Left lung (tissue), 4 donors: ENCODE measurements at regions not wholly inside any gene's neighbourhood (a gene's known extent, or its start where the extent isn't known, plus 50 kb on each side); places are given as distances from the start of the nearest gene placed in this dataset.

Experiments used
- ATAC-seq: fragments of 200-7000 bp; cut with Tn5 transposase; one replicate; pipeline ENCODE4 v1.9.1; 2020; ENCODE audit warnings: moderate library complexity
- DNase-seq, 4 donors: peaks; one replicate each; pipeline ENCODE4 v3.0.0-alpha.2; 2013 to 2020
- H3K27ac ChIP-seq, 2 donors: fragments of 200-600 bp; sonication (generic) in 1 of 2; one replicate each; pipeline versions ENCODE4 v1.5.0 to v1.8.0; 2020 to 2021
- H3K27me3 ChIP-seq, 2 donors: fragments of 200-600 bp; sonication (generic) in 1 of 2; one replicate each; pipeline versions ENCODE4 v1.5.0 to v1.8.0; 2020 to 2021
- H3K36me3 ChIP-seq, 2 donors: fragments of 200-600 bp; sonication (generic) in 1 of 2; one replicate each; pipeline versions ENCODE4 v1.5.0 to v1.8.0; 2020 to 2021
- H3K4me1 ChIP-seq, 2 donors: fragments of 200-600 bp; one replicate each; pipeline ENCODE4 v1.8.0; 2021
- H3K4me3 ChIP-seq, 2 donors: fragments of 200-600 bp; sonication (generic) in 1 of 2; one replicate each; pipeline versions ENCODE4 v1.5.0 to v1.8.0; 2020 to 2021; ENCODE audit warnings: mild to moderate bottlenecking in 1 of 2
- H3K9me3 ChIP-seq, 2 donors: fragments of 200-600 bp; sonication (generic) in 1 of 2; one replicate each; pipeline versions ENCODE4 v1.5.0 to v1.8.0; 2020 to 2021
- CTCF ChIP-seq, 2 donors: fragments of 200-600 bp; sonication (generic) in 1 of 2; IDR thresholded peaks; one replicate each; pipeline versions ENCODE4 v1.5.0 to v1.8.0; 2021; ENCODE audit warnings: antibody characterized with exemption in 2 of 2
- intact Hi-C, 2 donors: fragments of 100-400 bp; cut with DNase I; formaldehyde crosslinking; loops; one replicate each; pipeline versions ENCODE4 v1.11.2 to v1.14.2; 2022
- donor health status: DM: no; HTN: yes; CAD: no.
- donor health status: DM: no; HTN: no; CAD: no.

DNA sequence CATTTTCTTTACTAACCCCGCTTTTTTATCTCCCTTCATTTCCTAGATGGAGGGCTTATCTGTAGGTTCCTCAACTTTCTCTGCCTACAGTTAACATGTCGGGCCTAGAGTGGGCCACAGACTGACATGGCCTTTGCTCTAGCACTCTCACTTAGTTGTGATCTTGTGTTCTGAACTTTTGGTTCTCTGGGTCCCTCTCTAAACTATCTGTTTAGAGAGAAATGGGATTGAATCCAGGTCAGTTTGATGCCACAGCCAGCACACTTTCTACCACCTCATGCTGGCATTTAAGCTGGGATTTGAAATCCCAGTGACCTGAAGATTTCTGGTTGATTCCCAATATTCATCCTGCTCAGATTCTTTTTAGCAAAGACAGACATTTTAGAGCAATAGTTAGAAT is 388.5 kb upstream of the PAPPA start:
- DNase-seq (no peak), ATAC-seq (no peak)
- intact Hi-C loops, result no loop called here
- H3K36me3 ChIP-seq, result no peaks in the 10 kb centered on the region
- H3K9me3 ChIP-seq, result peaks cover 0 to 2% of the 10 kb centered on the region in 2 donors
- no peaks in the 10 kb centered on the region for H3K4me1 ChIP-seq
- TF ChIP-seq CTCF (IDR thresholded peaks at IDR 0.05), result no peak
- no peaks in the 10 kb centered on the region for H3K27me3 ChIP-seq
- H3K27ac ChIP-seq, result no peak overlapping the region
- no peak overlapping the region for H3K4me3 ChIP-seq

DNA sequence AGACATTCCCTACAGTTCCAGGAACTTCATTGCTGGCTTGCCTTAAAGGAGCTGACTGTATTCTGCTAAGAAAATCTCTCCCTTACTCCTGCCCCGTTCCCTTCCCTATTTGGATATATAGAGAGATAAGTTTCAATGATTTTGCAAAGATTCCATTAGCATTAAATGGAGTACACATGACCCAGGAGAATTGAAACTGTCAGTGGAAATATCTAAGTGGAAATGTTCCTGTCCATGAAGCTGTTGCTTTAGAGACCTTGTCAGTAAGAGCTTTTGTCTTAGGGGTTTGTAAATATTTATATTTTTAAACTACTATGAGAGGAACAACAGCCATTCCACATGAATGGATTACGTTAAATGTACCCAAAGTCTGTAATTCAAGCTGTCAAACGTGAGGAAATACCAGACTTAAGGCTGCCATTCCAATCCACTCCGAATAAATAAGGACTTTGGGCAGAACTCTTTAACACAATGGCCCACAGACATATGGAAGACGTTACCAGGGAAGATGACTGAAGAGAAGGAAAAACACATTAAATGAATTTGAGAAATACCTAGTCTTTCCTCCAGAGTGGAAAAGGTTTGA is 387.1 kb upstream of the PAPPA start:
- Histone ChIP-seq H3K4me1 (no peaks in the 10 kb centered on the region), H3K4me3 (no peak overlapping the region), H3K27me3 (no peaks in the 10 kb centered on the region), H3K27ac (no peak overlapping the region), H3K9me3 (peaks cover 0 to 2% of the 10 kb centered on the region in 2 donors), H3K36me3 (no peaks in the 10 kb centered on the region)
- no peak for TF ChIP-seq CTCF (IDR thresholded peaks at IDR 0.05)
- intact Hi-C loops, result no loop called here
- DNase-seq (no peak), ATAC-seq (no peak)

GRCh38 chr9:115770521-115770920 is 383.1 kb upstream of the PAPPA start:
- ATAC-seq (no peak), DNase-seq (no peak)
- Histone ChIP-seq H3K36me3 (no peaks in the 10 kb centered on the region), H3K9me3 (peaks cover 0 to 2% of the 10 kb centered on the region in 2 donors), H3K27me3 (no peaks in the 10 kb centered on the region), H3K4me1 (no peaks in the 10 kb centered on the region), H3K27ac (no peak overlapping the region), H3K4me3 (no peak overlapping the region)
- no peak for TF ChIP-seq CTCF (IDR thresholded peaks at IDR 0.05)
- intact Hi-C loops, result no loop called here

DNA sequence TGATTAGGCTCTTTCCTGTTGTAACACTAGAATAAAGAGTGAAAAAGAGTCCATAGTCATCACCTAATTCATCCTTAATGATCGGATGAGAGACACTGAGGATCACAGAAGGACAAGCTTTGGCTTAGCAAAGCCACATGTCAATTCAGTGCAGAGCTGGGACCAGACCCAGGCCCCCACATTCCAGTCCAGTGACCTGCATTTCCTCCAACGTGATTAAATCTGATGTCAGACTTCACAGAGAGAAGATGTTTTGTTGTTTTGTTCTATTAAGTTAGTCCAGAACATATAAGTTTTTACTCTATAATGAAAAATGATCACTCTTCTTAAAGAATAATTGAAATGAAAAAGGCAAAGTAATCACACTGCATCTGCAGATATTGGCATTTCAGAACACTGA is 377.9 kb upstream of the PAPPA start:
- Histone ChIP-seq H3K9me3 (no peaks in the 10 kb centered on the region), H3K36me3 (no peaks in the 10 kb centered on the region), H3K27me3 (no peaks in the 10 kb centered on the region), H3K4me1 (no peaks in the 10 kb centered on the region), H3K27ac (no peak overlapping the region), H3K4me3 (no peak overlapping the region)
- no peak for ATAC-seq
- no peak for TF ChIP-seq CTCF (IDR thresholded peaks at IDR 0.05)
- intact Hi-C loops, result no loop called here
- no peak for DNase-seq

GRCh38 chr9:115777610-115778009 is 376.0 kb upstream of the PAPPA start:
- intact Hi-C loops, result no loop called here
- H3K4me3 ChIP-seq, result no peak overlapping the region
- no peak for ATAC-seq

More at GRCh38 chr9:115777610-115778009, 376.0 kb upstream of the PAPPA start:
- H3K4me1 ChIP-seq, result no peaks in the 10 kb centered on the region
- H3K27ac ChIP-seq, result no peak overlapping the region
- H3K9me3 ChIP-seq, result no peaks in the 10 kb centered on the region
- no peaks in the 10 kb centered on the region for H3K27me3 ChIP-seq
- no peaks in the 10 kb centered on the region for H3K36me3 ChIP-seq
- no peak for TF ChIP-seq CTCF (IDR thresholded peaks at IDR 0.05)
- peak in 2 of 4 donors; percentile 44 to 68 for DNase-seq
